Kidney (tissue), 13 donors: ENCODE measurements at regions not wholly inside any gene's neighbourhood (a gene's known extent, or its start where the extent isn't known, plus 50 kb on each side); places are given as distances from the start of the nearest gene placed in this dataset.

Experiments used
- DNase-seq, 5 donors: peaks; one replicate each; pipeline ENCODE4 v3.0.0-alpha.2; 2013 to 2020
- FAIRE-seq: peaks from 2 replicates; lab custom pipeline; 2012; peaks lifted over from hg19 to GRCh38; lab: Jason Lieb, UNC
- H3K27ac ChIP-seq, 2 donors: one replicate each; pipeline ENCODE4 v1.7.0; 2013; ENCODE audit warnings: low read depth in 2 of 2, low read length in 2 of 2, inconsistent platforms in 1 of 2
- H3K27me3 ChIP-seq: one replicate; pipeline ENCODE4 v1.7.1; 2013; ENCODE audit warnings: low read length, inconsistent platforms; ENCODE audit not compliant: control insufficient read depth, insufficient read depth
- H3K36me3 ChIP-seq, 3 donors: one replicate each; pipeline versions ENCODE4 v1.7.0 to v1.7.1; 2013; ENCODE audit warnings: low read length in 3 of 3, control low read depth in 1 of 3, inconsistent platforms in 1 of 3; ENCODE audit not compliant: insufficient read depth in 3 of 3, control insufficient read depth in 2 of 3
- H3K4me1 ChIP-seq, 3 donors: one replicate each; pipeline versions ENCODE4 v1.7.0 to v1.7.1; 2013; ENCODE audit warnings: low read length in 3 of 3, inconsistent platforms in 1 of 3, low read depth in 1 of 3; ENCODE audit not compliant: control insufficient read depth in 2 of 3, insufficient read depth in 2 of 3
- H3K4me3 ChIP-seq, 3 donors: one replicate each; pipeline versions ENCODE4 v1.7.0 to v1.8.1; 2013; ENCODE audit warnings: low read length in 3 of 3, control low read depth in 1 of 3, inconsistent platforms in 1 of 3
- H3K9ac ChIP-seq, 3 donors: one replicate each; pipeline versions ENCODE4 v1.7.0 to v1.7.1; 2013; ENCODE audit warnings: low read length in 3 of 3, control low read depth in 1 of 3, inconsistent platforms in 1 of 3
- H3K9me3 ChIP-seq, 3 donors: one replicate each; pipeline versions ENCODE4 v1.7.0 to v1.7.1; 2013; ENCODE audit warnings: low read length in 3 of 3, control low read depth in 1 of 3, inconsistent platforms in 1 of 3; ENCODE audit not compliant: control insufficient read depth in 2 of 3, insufficient read depth in 1 of 3
- intact Hi-C: fragments of 100-400 bp; cut with DNase I; formaldehyde crosslinking; loops from one replicate; pipeline ENCODE4 v1.11.1; 2022
- TF ChIP-seq, protein P1 (sequence below): IDR thresholded peaks from 3 replicates; pipeline ENCODE4 v1.5.1; 2012; ENCODE audit warnings: mild to moderate bottlenecking, moderate library complexity, borderline replicate concordance; ENCODE audit not compliant: insufficient read depth; ENCODE audit errors: extremely low read depth
- donor health status: control.
- donor health status: control.
- donor health status: control.
- donor health status: control.
- donor health status: control.
- donor health status: DM: yes; HTN: yes; CAD: no.
- donor health status: Normal renal cell carcinoma (clear cell type).

GRCh38 chr6:4451718-4452117, 316.3 kb upstream of the ECI2 start:
- intact Hi-C loops, result no loop called here
- Histone ChIP-seq H3K4me3 (no peak overlapping the region), H3K9me3 (peaks cover 0 to 6% (median 2%) of the 10 kb centered on the region in 3 donors), H3K4me1 (no peaks in the 10 kb centered on the region), H3K36me3 (no peaks in the 10 kb centered on the region), H3K27ac (no peak overlapping the region), H3K27me3 (no peaks in the 10 kb centered on the region), H3K9ac (no peak overlapping the region)
- TF ChIP-seq, protein P1, sequence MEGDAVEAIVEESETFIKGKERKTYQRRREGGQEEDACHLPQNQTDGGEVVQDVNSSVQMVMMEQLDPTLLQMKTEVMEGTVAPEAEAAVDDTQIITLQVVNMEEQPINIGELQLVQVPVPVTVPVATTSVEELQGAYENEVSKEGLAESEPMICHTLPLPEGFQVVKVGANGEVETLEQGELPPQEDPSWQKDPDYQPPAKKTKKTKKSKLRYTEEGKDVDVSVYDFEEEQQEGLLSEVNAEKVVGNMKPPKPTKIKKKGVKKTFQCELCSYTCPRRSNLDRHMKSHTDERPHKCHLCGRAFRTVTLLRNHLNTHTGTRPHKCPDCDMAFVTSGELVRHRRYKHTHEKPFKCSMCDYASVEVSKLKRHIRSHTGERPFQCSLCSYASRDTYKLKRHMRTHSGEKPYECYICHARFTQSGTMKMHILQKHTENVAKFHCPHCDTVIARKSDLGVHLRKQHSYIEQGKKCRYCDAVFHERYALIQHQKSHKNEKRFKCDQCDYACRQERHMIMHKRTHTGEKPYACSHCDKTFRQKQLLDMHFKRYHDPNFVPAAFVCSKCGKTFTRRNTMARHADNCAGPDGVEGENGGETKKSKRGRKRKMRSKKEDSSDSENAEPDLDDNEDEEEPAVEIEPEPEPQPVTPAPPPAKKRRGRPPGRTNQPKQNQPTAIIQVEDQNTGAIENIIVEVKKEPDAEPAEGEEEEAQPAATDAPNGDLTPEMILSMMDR, result no peak
- FAIRE-seq, result no peak
- DNase-seq, result no peak

GRCh38 chr6:4451081-4451480, 315.7 kb upstream of the ECI2 start:
- intact Hi-C loops, result no loop called here
- TF ChIP-seq, protein P1, result no peak
- no peak overlapping the region for H3K9ac ChIP-seq
- no peak for FAIRE-seq
- H3K4me1 ChIP-seq, result no peaks in the 10 kb centered on the region
- no peaks in the 10 kb centered on the region for H3K27me3 ChIP-seq
- no peaks in the 10 kb centered on the region for H3K36me3 ChIP-seq
- no peak overlapping the region for H3K4me3 ChIP-seq
- no peak for DNase-seq
- peaks cover 0 to 6% (median 2%) of the 10 kb centered on the region in 3 donors for H3K9me3 ChIP-seq
- no peak overlapping the region for H3K27ac ChIP-seq

DNA sequence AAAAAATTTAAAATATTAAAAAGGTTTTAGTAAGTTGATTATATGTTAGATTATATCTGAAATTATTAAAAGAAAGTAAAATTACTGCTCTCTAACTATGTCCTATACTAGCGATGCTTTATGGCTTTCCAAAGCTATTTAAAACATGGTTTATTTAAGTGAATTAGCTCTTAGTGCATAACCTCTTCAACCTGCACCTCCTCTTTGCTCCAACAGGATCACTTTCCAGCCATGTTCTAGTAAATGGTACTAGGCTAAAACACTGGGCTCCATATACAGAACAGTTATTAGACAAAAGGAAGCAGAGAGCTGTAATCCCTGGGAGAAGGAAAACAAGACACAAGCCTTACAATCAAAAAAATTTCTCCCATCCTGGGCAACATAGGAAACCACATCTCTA, 314.9 kb upstream of the ECI2 start:
- Histone ChIP-seq H3K4me3 (no peak overlapping the region), H3K27me3 (no peaks in the 10 kb centered on the region), H3K9me3 (peaks cover 0 to 6% (median 2%) of the 10 kb centered on the region in 3 donors), H3K36me3 (no peaks in the 10 kb centered on the region), H3K9ac (no peak overlapping the region), H3K27ac (no peak overlapping the region), H3K4me1 (no peaks in the 10 kb centered on the region)
- FAIRE-seq (no peak), DNase-seq (no peak)
- TF ChIP-seq, protein P1, result no peak
- intact Hi-C loops, result no loop called here

GRCh38 chr6:4449409-4449808, 314.0 kb upstream of the ECI2 start:
- Histone ChIP-seq H3K9me3 (peaks cover 0 to 6% (median 2%) of the 10 kb centered on the region in 3 donors), H3K36me3 (no peaks in the 10 kb centered on the region), H3K4me1 (no peaks in the 10 kb centered on the region), H3K27ac (no peak overlapping the region), H3K27me3 (no peaks in the 10 kb centered on the region), H3K4me3 (no peak overlapping the region), H3K9ac (no peak overlapping the region)
- TF ChIP-seq, protein P1, result no peak
- intact Hi-C loops, result no loop called here
- no peak for FAIRE-seq
- no peak for DNase-seq
